GM12872 (cell line): ENCODE measurements at regions not wholly inside any gene's neighbourhood (a gene's known extent, or its start where the extent isn't known, plus 50 kb on each side); places are given as distances from the start of the nearest gene placed in this dataset.

Experiments used
- CTCF ChIP-seq: IDR thresholded peaks from 3 replicates; pipeline ENCODE4 v1.5.1; 2011; ENCODE audit warnings: low read depth, mild to moderate bottlenecking, low read length, moderate library complexity; ENCODE audit not compliant: insufficient read depth

GRCh38 chr21:30058928-30059327 lies 107.7 kb downstream of the CLDN17 start:
- TF ChIP-seq CTCF = no peak

- TF ChIP-seq CTCF = no peak
Measured at GRCh38 chr21:30057108-30057507, 109.5 kb downstream of the CLDN17 start.

GRCh38 chr21:30048570-30048969 lies 108.8 kb upstream of the GRIK1 start:
- TF ChIP-seq CTCF = no peak

GRCh38 chr21:30044447-30045064 lies 104.8 kb upstream of the GRIK1 start:
- TF ChIP-seq CTCF = peak; percentile 58; the same call in 2 of the 3 replicates

- TF ChIP-seq CTCF = no peak
Measured at GRCh38 chr21:30042443-30042842, 102.6 kb upstream of the GRIK1 start.

GRCh38 chr21:30033441-30033840 lies 93.6 kb upstream of the GRIK1 start:
- TF ChIP-seq CTCF = no peak

GRCh38 chr21:30030416-30030815 lies 90.6 kb upstream of the GRIK1 start:
- TF ChIP-seq CTCF = no peak
